ENCODE measurements at regions not wholly inside any gene's neighbourhood (a gene's known extent, or its start where the extent isn't known, plus 50 kb on each side); places are given as distances from the start of the nearest gene placed in this dataset.

GRCh38 chr4:160814726-160815125 is 1349.1 kb downstream of the FSTL5 start:
- no peaks in the 10 kb centered on the region for H4K20me1 ChIP-seq (ENCODE audit: insufficient read depth, low read length)
- no peak for TF ChIP-seq REL (CRISPR knock-in tag; conservative IDR thresholded peaks at IDR 0.05)
- TF ChIP-seq ZNF337 (CRISPR knock-in tag; IDR thresholded peaks at IDR 0.05; ENCODE audit: borderline replicate concordance, low read depth) = no peak
- no peak for TF ChIP-seq THAP11 (CRISPR knock-in tag; IDR thresholded peaks at IDR 0.05)
- no peak for TF ChIP-seq ZNF34 (CRISPR knock-in tag; IDR thresholded peaks at IDR 0.05; ENCODE audit: borderline replicate concordance)
- TF ChIP-seq SPEN (CRISPR knock-in tag; IDR thresholded peaks at IDR 0.05; ENCODE audit: low read depth) = no peak
- TF ChIP-seq TAF1 (CRISPR knock-in tag; IDR thresholded peaks at IDR 0.05) = no peak
- no peak for TF ChIP-seq MTA3 (CRISPR knock-in tag; IDR thresholded peaks at IDR 0.05)
- no peak for TF ChIP-seq ZNF331 (CRISPR knock-in tag; IDR thresholded peaks at IDR 0.05)
- no peak for TF ChIP-seq ZNF24 (IDR thresholded peaks at IDR 0.05)
- TF ChIP-seq BRF2 (CRISPR knock-in tag; IDR thresholded peaks at IDR 0.05) = no peak
- TF ChIP-seq TSC22D2 (CRISPR knock-in tag; IDR thresholded peaks at IDR 0.05; ENCODE audit: borderline replicate concordance) = no peak
- in situ Hi-C loops (cut with HindIII; ENCODE audit: extremely low pct_ligation_motif_present, low pct_unique_long_range_greater_than_20kb) (no loop called here), intact Hi-C loops (cut with micrococcal nuclease; ENCODE audit: unreplicated experiment) (no loop called here)
- H3K9me3 ChIP-seq (ENCODE audit: low read length) = 0 out of 2 replicates have a peak, but pooled peaks cover 3% of the 10 kb centered on the region
- H3K27ac ChIP-seq (ENCODE audit: extremely low read length, insufficient read depth, low read length) = no peak overlapping the region
- no peak overlapping the region for H3K4me2 ChIP-seq (ENCODE audit: low read depth, low read length)
- POLR2A ChIA-PET = no interaction called here
- no peak for DNase-seq (ENCODE audit: low spot score)
- no peak overlapping the region for H2AFZ ChIP-seq (ENCODE audit: low read length)
- no peak overlapping the region for H3K9ac ChIP-seq (ENCODE audit: insufficient read depth, low read depth, low read length)
- no peaks in the 10 kb centered on the region for H3K4me1 ChIP-seq (ENCODE audit: insufficient read depth, low read length)
- H3K79me2 ChIP-seq (ENCODE audit: insufficient read depth, low read length) = no peaks in the 10 kb centered on the region
- CTCF ChIA-PET (ENCODE audit: low intra/inter-chr PET ratio, low total read pairs) = no interaction called here
- H3K4me3 ChIP-seq (replicated peaks in 1 of 3; ENCODE audit: insufficient read depth in 1 of 3, low read depth in 2 of 3, low read length in 3 of 3) = no peak overlapping the region
- no peaks in the 10 kb centered on the region for H3K27me3 ChIP-seq (ENCODE audit: control insufficient read depth in 1 of 2, insufficient read depth in 2 of 2, low read length in 2 of 2)
- no peak for ATAC-seq
- no peaks in the 10 kb centered on the region for H3K36me3 ChIP-seq (replicated peaks in 1 of 2; ENCODE audit: control insufficient read depth in 1 of 2, insufficient read depth in 2 of 2, low read length in 2 of 2)
- no peak for FAIRE-seq
- no TSS peak for BruUV-seq (replicated peaks)
